Heart left ventricle (tissue), 16 donors: ENCODE measurements at regions not wholly inside any gene's neighbourhood (a gene's known extent, or its start where the extent isn't known, plus 50 kb on each side); places are given as distances from the start of the nearest gene placed in this dataset.

Experiments
- ATAC-seq, 4 donors: fragments of 200-7000 bp; cut with Tn5 transposase; one replicate each; pipeline ENCODE4 v1.9.1; 2020 to 2022; ENCODE audit warnings: moderate library complexity in 4 of 4, mild to moderate bottlenecking in 3 of 4, moderate number of reproducible peaks in 1 of 4
- DNase-seq, 5 donors: peaks; one replicate each; pipeline ENCODE4 v3.0.0-alpha.2; 2020
- H3K27ac ChIP-seq, 12 donors: fragments of 200-600 bp; sonication (generic) in 4 of 12; one replicate each; pipeline versions ENCODE4 v1.5.0 to v1.8.0; 2016 to 2022; ENCODE audit warnings: mild to moderate bottlenecking in 2 of 12
- H3K27me3 ChIP-seq, 9 donors: fragments of 200-600 bp; sonication (generic) in 2 of 9; one replicate each; pipeline versions ENCODE4 v1.5.1 to v1.8.0; 2016 to 2022; ENCODE audit warnings: mild to moderate bottlenecking in 3 of 9
- H3K36me3 ChIP-seq, 9 donors: fragments of 200-600 bp; sonication (generic) in 2 of 9; one replicate each; pipeline versions ENCODE4 v1.5.0 to v1.8.0; 2018 to 2022; ENCODE audit warnings: mild to moderate bottlenecking in 2 of 9
- H3K4me1 ChIP-seq, 12 donors: fragments of 200-600 bp; sonication (generic) in 4 of 12; one replicate each; pipeline versions ENCODE4 v1.5.0 to v1.8.0; 2016 to 2022; ENCODE audit warnings: mild to moderate bottlenecking in 3 of 12
- H3K4me3 ChIP-seq, 12 donors: fragments of 200-600 bp; sonication (generic) in 4 of 12; one replicate each; pipeline versions ENCODE4 v1.5.0 to v1.8.0; 2017 to 2022; ENCODE audit warnings: mild to moderate bottlenecking in 9 of 12, moderate library complexity in 4 of 12
- H3K9me3 ChIP-seq, 12 donors: fragments of 200-600 bp; sonication (generic) in 4 of 12; one replicate each; pipeline versions ENCODE4 v1.5.0 to v1.8.0; 2016 to 2022; ENCODE audit warnings: mild to moderate bottlenecking in 1 of 12
- CTCF ChIP-seq, 12 donors: fragments of 200-600 bp; sonication (generic) in 4 of 12; IDR thresholded peaks; one replicate each; pipeline versions ENCODE4 v1.5.0 to v1.8.0; 2018 to 2022; ENCODE audit warnings: antibody characterized with exemption in 12 of 12, mild to moderate bottlenecking in 5 of 12
- POLR2A ChIP-seq, 2 donors: fragments of 450-650 bp; IDR thresholded peaks; one replicate each; pipeline ENCODE4 v1.6.1; 2017; ENCODE audit warnings: antibody characterized with exemption in 2 of 2, mild to moderate bottlenecking in 2 of 2, moderate library complexity in 2 of 2
- WGBS, 4 donors: extraction: QIAGEN DNeasy Blood & Tissue Kit in 2 of 4; methylation state at CpG; one replicate each; pipeline versions ENCODE4 v1.1.5 to v1.1.7; 2013 to 2018; 5-methylcytosine and 5-hydroxymethylcytosine counted together
- intact Hi-C, 10 donors: fragments of 100-400 bp; cut with DNase I; formaldehyde crosslinking; loops; one replicate each; pipeline versions ENCODE4 v1.11.1 to v1.14.2; 2022
- donor health status: ischemic (EF 13 %, LVEDD 7.1; RV severe dilation, severe dysfunction).
- donor health status: healthy with polysubstance abuse.
- donor health status: DM: no; HTN: yes; CAD: no.
- donor health status: DM: no; HTN: no; CAD: no.
- donor health status: ischemic (EF 25% LVEDD 6.9; RV normal size, moderate dysfunction).
- donor health status: ischemic (EF 25% LVEDD 5.7; RV mildly dilated, moderate dysfunction).
- donor health status: healthy.
- donor health status: DM: yes; HTN: yes; CAD: no.
- donor health status: ischemic (EF 35%, LVEDD 5.7; RV mildly dilated, moderate dysfunction).
- donor health status: nonischemic (EF 11% LVEDD 7.7; RV severe dilation, severe dysfunction).
- donor health status: DM: yes; HTN: yes; CAD: no.
- donor health status: PGD.
- donor health status: ischemic (EF 29% LVEDD 5.4; RV normal size, mild dysfunction).
- donor health status: nonischemic (EF 23%, LVEDD 6.1; RV moderate dilation, normal function).

DNA sequence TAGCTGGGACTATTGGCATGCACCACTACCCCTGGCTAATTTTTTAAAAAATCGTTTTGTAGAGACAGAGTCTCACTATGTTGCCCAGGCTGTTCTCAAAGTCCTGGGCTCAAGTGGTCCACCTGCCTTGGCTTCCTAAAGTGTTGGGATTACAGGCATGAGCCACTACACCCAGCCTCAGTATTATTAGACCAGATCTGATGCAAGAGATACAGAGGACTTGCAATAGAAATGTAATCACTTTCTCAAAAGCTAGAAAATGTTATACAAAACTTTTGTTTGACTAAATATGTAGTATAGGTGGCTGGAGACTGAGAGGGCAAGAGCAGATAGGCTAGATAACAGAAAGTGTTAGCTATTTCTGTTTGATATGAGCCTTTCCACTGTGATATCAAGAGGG, 531.9 kb downstream of the SOX2 start:
- H3K9me3 ChIP-seq, result no peaks in the 10 kb centered on the region
- H3K4me3 ChIP-seq, result no peak overlapping the region
- DNase-seq (no peak), ATAC-seq (no peak)
- no peak for TF ChIP-seq CTCF (IDR thresholded peaks at IDR 0.05)
- no peak for TF ChIP-seq POLR2A (IDR thresholded peaks at IDR 0.05)
- intact Hi-C loops, result no loop called here
- no peak overlapping the region for H3K27ac ChIP-seq
- no peaks in the 10 kb centered on the region for H3K36me3 ChIP-seq
- H3K4me1 ChIP-seq, result peaks cover 0 to 22% (median 0%) of the 10 kb centered on the region in 12 donors
- H3K27me3 ChIP-seq, result no peaks in the 10 kb centered on the region
- WGBS, 4 donors, result 32 to 48% (median 44%) methylated on average over 1 of the region's 1 CpG

- H3K27me3 ChIP-seq, result no peaks in the 10 kb centered on the region
- intact Hi-C loops, result no loop called here
- peaks cover 0 to 22% (median 0%) of the 10 kb centered on the region in 12 donors for H3K4me1 ChIP-seq
- no peak overlapping the region for H3K4me3 ChIP-seq
- ATAC-seq (no peak), DNase-seq (no peak)
- H3K27ac ChIP-seq, result no peak overlapping the region
- no peak for TF ChIP-seq CTCF (IDR thresholded peaks at IDR 0.05)
- TF ChIP-seq POLR2A (IDR thresholded peaks at IDR 0.05), result no peak
- WGBS, 4 donors, result 75 to 81% (median 77%) methylated on average over 4 of the region's 4 CpGs
- no peaks in the 10 kb centered on the region for H3K9me3 ChIP-seq
- no peaks in the 10 kb centered on the region for H3K36me3 ChIP-seq
Observed at GRCh38 chr3:182244222-182244971, 532.7 kb downstream of the SOX2 start.

- ATAC-seq, result no peak
- intact Hi-C loops, result no loop called here
- Histone ChIP-seq H3K9me3 (no peaks in the 10 kb centered on the region), H3K36me3 (no peaks in the 10 kb centered on the region), H3K27ac (no peak overlapping the region), H3K4me3 (no peak overlapping the region), H3K4me1 (peaks cover 0 to 22% (median 0%) of the 10 kb centered on the region in 12 donors), H3K27me3 (no peaks in the 10 kb centered on the region)
- TF ChIP-seq POLR2A (IDR thresholded peaks at IDR 0.05) (no peak), CTCF (IDR thresholded peaks at IDR 0.05) (no peak)
- no peak for DNase-seq
- 83 to 88% (median 85%) methylated on average over 5 of the region's 5 CpGs for WGBS, 4 donors
Observed at GRCh38 chr3:182245059-182245458, 533.3 kb downstream of the SOX2 start.

DNA sequence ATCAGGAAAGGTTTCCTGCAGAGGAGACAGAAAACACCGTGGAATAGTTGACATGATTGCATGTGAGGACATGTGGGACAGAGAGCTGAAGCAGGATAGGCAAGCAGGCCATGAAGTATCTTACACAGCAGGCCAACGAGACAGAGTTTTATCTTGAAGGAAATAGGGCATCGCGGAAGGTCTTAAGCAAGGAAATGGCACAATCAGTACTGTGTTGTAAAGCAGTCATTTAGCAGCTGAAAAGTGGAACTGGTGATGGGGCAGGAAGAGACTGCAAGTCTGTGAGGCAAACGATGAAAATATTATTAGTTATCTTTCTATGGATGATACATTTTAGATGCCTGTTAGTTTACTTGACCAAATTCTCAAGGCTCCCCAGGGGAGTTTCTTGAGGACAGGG, 535.1 kb downstream of the SOX2 start:
- no peak for TF ChIP-seq CTCF (IDR thresholded peaks at IDR 0.05)
- no peak for TF ChIP-seq POLR2A (IDR thresholded peaks at IDR 0.05)
- no peak overlapping the region for H3K4me3 ChIP-seq
- H3K36me3 ChIP-seq, result no peaks in the 10 kb centered on the region
- peaks cover 0 to 14% (median 0%) of the 10 kb centered on the region in 12 donors for H3K4me1 ChIP-seq
- no peaks in the 10 kb centered on the region for H3K9me3 ChIP-seq
- peaks cover 0 to 6% (median 0%) of the 10 kb centered on the region in 9 donors for H3K27me3 ChIP-seq
- WGBS, 4 donors, result 49 to 60% (median 54%) methylated on average over 5 of the region's 5 CpGs
- ATAC-seq (no peak), DNase-seq (no peak)
- intact Hi-C loops, result no loop called here
- no peak overlapping the region for H3K27ac ChIP-seq
